ENCODE measurements at regions not wholly inside any gene's neighbourhood (a gene's known extent, or its start where the extent isn't known, plus 50 kb on each side); places are given as distances from the start of the nearest gene placed in this dataset.

DNA sequence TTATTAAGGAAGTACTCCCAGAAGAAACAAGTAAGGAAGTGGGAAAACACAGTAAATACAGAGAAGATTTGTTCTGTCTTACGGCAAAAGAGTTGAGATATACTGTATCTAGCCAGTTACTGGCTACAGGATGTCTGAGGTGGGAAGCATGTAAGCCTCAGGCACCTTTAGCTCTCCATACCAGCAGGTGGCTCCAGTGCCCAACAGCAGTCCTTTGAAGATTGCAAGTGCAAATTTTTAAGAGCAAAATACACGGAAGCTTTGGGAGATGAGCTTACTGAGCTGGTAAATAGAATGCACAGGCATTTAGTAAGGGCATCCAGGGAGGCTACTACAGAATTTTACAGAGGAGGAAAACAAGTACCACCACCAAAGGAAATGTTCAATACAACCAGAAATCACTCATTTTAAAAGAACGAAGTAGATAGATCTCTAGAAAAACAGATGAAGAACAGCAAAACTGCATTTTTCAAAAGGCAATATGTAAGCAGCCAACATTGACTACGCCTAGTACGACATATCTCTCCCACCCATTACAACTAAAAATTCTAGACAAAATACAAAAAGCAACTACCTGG is 57.9 kb upstream of the VSTM2B start:
- in situ Hi-C loops (cut with HindIII; ENCODE audit: low sequenced_read_pairs) = no loop called here

DNA sequence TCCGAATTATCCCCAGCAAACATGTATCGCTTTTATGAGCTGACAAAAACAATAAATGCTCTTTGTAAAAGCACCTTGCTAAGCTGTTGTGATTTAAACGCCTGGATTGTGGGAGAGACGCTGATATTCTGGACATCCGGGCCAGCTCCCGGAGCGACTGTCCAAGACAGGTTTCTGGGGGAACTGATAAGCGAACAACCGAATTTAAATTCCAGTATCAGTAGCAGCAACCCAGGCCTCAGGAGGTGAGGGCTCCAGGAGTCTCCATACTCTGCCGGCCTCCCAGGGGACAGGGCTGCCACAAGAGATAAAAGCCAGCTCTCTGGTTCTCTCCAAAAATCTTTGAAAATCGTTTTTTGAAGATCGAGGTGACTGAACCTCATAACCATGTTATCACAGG is 50.3 kb upstream of the VSTM2B start:
- in situ Hi-C loops (cut with HindIII; ENCODE audit: low sequenced_read_pairs) = no loop called here

Measured in endothelial cell of hepatic sinusoid (primary cell).